ENCODE measurements at regions not wholly inside any gene's neighbourhood (a gene's known extent, or its start where the extent isn't known, plus 50 kb on each side); places are given as distances from the start of the nearest gene placed in this dataset.

DNA sequence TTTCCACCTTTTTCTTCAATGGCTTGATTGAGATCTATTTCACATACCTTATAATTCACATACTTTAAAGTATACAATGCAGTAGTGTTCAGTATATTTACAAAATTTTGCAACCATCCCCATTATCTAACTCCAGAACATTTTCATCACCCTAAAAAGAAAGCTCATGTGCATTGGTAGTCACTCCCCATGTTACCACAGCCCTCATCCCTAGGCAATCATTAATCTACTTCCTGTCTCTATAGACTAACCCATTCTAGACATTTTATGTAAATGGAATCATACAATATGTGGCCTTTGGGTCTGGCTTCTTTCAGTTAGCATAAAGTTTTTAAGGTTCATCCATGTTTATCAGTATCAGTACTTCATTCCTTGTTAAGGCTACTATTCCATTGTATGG lies 214.2 kb downstream of the WDR11 start:
- no peak for DNase-seq
- H3K4me3 ChIP-seq, result no peak overlapping the region
- H3K4me1 ChIP-seq, result peaks cover 0 to 14% (median 8%) of the 10 kb centered on the region in 4 donors
- TF ChIP-seq, protein P1, sequence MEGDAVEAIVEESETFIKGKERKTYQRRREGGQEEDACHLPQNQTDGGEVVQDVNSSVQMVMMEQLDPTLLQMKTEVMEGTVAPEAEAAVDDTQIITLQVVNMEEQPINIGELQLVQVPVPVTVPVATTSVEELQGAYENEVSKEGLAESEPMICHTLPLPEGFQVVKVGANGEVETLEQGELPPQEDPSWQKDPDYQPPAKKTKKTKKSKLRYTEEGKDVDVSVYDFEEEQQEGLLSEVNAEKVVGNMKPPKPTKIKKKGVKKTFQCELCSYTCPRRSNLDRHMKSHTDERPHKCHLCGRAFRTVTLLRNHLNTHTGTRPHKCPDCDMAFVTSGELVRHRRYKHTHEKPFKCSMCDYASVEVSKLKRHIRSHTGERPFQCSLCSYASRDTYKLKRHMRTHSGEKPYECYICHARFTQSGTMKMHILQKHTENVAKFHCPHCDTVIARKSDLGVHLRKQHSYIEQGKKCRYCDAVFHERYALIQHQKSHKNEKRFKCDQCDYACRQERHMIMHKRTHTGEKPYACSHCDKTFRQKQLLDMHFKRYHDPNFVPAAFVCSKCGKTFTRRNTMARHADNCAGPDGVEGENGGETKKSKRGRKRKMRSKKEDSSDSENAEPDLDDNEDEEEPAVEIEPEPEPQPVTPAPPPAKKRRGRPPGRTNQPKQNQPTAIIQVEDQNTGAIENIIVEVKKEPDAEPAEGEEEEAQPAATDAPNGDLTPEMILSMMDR (IDR thresholded peaks at IDR 0.05), result no peak
- TF ChIP-seq POLR2A (IDR thresholded peaks at IDR 0.05), result no peak
- no peak for TF ChIP-seq POLR2AphosphoS5 (IDR thresholded peaks at IDR 0.05)
- TF ChIP-seq EP300 (IDR thresholded peaks at IDR 0.05), result no peak
- no peaks in the 10 kb centered on the region for H3K9me3 ChIP-seq
- no peaks in the 10 kb centered on the region for H3K36me3 ChIP-seq
- no peak overlapping the region for H3K27ac ChIP-seq
- H3K27me3 ChIP-seq, result no peaks in the 10 kb centered on the region
- intact Hi-C loops (cut with DNase I; ENCODE audit: low total_unique reads), result no loop called here

DNA sequence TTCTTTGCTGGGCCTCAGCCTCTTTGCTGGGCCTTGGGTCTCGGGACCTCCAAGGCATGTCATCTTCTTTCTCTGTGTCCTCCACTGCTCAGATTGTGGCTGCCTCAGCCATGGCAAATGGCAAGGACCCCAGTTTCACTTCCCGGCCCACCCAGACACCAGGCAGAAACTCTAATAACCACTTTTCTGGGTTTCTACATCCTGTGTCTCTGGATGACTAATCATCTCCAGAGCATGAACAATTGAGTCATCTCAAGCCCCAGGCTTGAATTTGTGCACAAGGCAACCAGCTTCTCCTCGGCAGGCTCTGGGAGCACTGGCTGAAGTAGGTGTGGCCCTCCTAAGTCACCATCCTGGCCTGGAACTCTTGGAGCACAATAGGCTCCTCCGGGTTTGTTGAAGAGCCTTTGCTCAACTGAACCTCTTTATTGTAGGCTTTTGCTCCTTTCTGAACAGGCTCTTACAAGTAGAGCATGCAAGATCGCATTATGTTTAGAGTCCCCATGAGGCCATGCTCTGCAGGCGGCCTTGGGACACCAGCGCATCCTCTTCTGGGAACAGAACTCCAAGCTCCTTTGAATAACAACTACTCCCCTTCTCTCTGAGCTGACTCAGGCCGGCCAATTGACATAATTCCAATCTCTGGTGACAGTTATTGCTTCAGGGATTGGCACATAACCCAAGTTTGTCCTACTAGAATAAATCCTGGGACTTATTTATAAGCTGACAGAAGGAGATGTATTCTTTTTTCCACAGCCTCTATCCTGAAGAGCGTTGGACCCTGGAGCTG lies 218.1 kb downstream of the WDR11 start:
- intact Hi-C loops (cut with DNase I; ENCODE audit: low total_unique reads), result no loop called here
- TF ChIP-seq, protein P1 (IDR thresholded peaks at IDR 0.05), result no peak
- TF ChIP-seq EP300 (IDR thresholded peaks at IDR 0.05) (no peak), POLR2AphosphoS5 (IDR thresholded peaks at IDR 0.05) (no peak), POLR2A (IDR thresholded peaks at IDR 0.05) (no peak)
- no peak for DNase-seq
- no peak overlapping the region for H3K4me3 ChIP-seq
- no peaks in the 10 kb centered on the region for H3K36me3 ChIP-seq
- H3K27me3 ChIP-seq, result no peaks in the 10 kb centered on the region
- 77 to 87% (median 85%) methylated on average over 9 of the region's 9 CpGs for WGBS, 5 donors
- H3K4me1 ChIP-seq, result peaks cover 7 to 19% (median 18%) of the 10 kb centered on the region in 4 donors
- no peaks in the 10 kb centered on the region for H3K9me3 ChIP-seq
- H3K27ac ChIP-seq, result no peak overlapping the region

- Histone ChIP-seq H3K4me1 (peaks cover 7 to 20% (median 19%) of the 10 kb centered on the region in 4 donors), H3K27me3 (no peaks in the 10 kb centered on the region), H3K9me3 (no peaks in the 10 kb centered on the region), H3K4me3 (no peak overlapping the region), H3K36me3 (no peaks in the 10 kb centered on the region), H3K27ac (no peak overlapping the region)
- intact Hi-C loops (cut with DNase I; ENCODE audit: low total_unique reads), result no loop called here
- TF ChIP-seq, protein P1 (IDR thresholded peaks at IDR 0.05), result peak in 3 of 7 experiments; percentile 29 to 36 (median 31)
- TF ChIP-seq EP300 (IDR thresholded peaks at IDR 0.05), result no peak
- no peak for TF ChIP-seq POLR2AphosphoS5 (IDR thresholded peaks at IDR 0.05)
- no peak for TF ChIP-seq POLR2A (IDR thresholded peaks at IDR 0.05)
- peak in 1 of 2 donors; percentile 78 for DNase-seq
- 23 to 43% (median 31%) methylated on average over 6 of the region's 6 CpGs for WGBS, 5 donors
These were observed 219.3 kb downstream of the WDR11 start for GRCh38 chr10:121070275-121071070.

DNA sequence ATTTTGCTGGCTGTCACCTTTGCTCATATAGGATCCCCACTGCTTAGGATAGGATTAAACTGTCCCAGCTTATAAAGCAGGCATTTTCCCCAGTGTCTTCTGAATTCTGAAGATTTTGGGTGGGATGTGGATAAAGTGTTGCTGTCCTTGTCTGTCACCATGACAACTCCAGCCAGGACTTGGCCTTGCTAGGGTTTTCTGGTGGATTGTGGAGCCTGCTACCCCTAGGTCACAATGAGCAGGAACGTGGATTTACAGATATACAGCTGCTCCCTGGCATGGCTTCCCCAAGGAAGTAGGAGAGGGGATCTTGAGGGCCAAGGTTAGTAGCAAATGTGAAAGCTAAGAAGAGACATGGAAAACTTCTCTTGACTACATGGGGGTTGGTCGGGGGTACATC lies 220.7 kb downstream of the WDR11 start:
- no peak overlapping the region for H3K27ac ChIP-seq
- intact Hi-C loops (cut with DNase I; ENCODE audit: low total_unique reads), result no loop called here

More for the DNA sequence above, 220.7 kb downstream of the WDR11 start:
- Histone ChIP-seq H3K36me3 (no peaks in the 10 kb centered on the region), H3K9me3 (no peaks in the 10 kb centered on the region), H3K4me1 (peaks cover 18 to 34% (median 32%) of the 10 kb centered on the region in 4 donors), H3K27me3 (no peaks in the 10 kb centered on the region), H3K4me3 (no peak overlapping the region)
- DNase-seq, result no peak
- WGBS, 5 donors, result 64 to 84% (median 77%) methylated on average over 2 of the region's 2 CpGs
- TF ChIP-seq, protein P1 (IDR thresholded peaks at IDR 0.05), result no peak
- TF ChIP-seq EP300 (IDR thresholded peaks at IDR 0.05) (no peak), POLR2AphosphoS5 (IDR thresholded peaks at IDR 0.05) (no peak), POLR2A (IDR thresholded peaks at IDR 0.05) (no peak)

Measured in stomach (tissue), 8 donors.